GM12878 (cell line): ENCODE measurements at regions not wholly inside any gene's neighbourhood (a gene's known extent, or its start where the extent isn't known, plus 50 kb on each side); places are given as distances from the start of the nearest gene placed in this dataset.

ENCODE experiments used
- CBX5 ChIP-seq: sonication (generic); IDR thresholded peaks from 2 replicates; pipeline ENCODE4 v1.6.1; 2016; ENCODE audit warnings: low read depth, moderate library complexity, mild to moderate bottlenecking, inconsistent platforms
- CEBPB ChIP-seq, 2 experiments: fragments of 150-350 bp in 1 of 2; IDR thresholded peaks; 2 replicates each; pipeline ENCODE4 v1.6.1; 2012 to 2014; ENCODE audit warnings: low read depth in 2 of 2, low read length in 2 of 2, borderline replicate concordance in 1 of 2, inconsistent platforms in 1 of 2
- EZH2 ChIP-seq: IDR thresholded peaks from 2 replicates; pipeline ENCODE4 v1.6.1; 2012; ENCODE audit warnings: low read depth, mild to moderate bottlenecking, control low read depth, inconsistent platforms, low read length, borderline replicate concordance; ENCODE audit not compliant: control insufficient read depth
- FOXM1 ChIP-seq: IDR thresholded peaks from 2 replicates; pipeline ENCODE4 v1.6.1; 2012; ENCODE audit warnings: low read depth, mild to moderate bottlenecking, inconsistent platforms, low read length, moderate library complexity
- HCFC1 ChIP-seq: fragments of 150-350 bp; IDR thresholded peaks from 2 replicates; pipeline ENCODE4 v1.6.1; 2014; ENCODE audit warnings: low read length
- MYC ChIP-seq: IDR thresholded peaks from 2 replicates; pipeline ENCODE4 v1.6.1; 2011; ENCODE audit warnings: mild to moderate bottlenecking, low read length, moderate library complexity, inconsistent platforms; ENCODE audit not compliant: insufficient read depth, insufficient replicate concordance, insufficient read length, severe bottlenecking
- NFYA ChIP-seq: IDR thresholded peaks from 2 replicates; pipeline ENCODE4 v1.6.1; 2011; ENCODE audit warnings: low read depth, mild to moderate bottlenecking, low read length, improper control_type of control experiment, borderline replicate concordance
- POLR2A ChIP-seq: IDR thresholded peaks from 2 replicates; pipeline ENCODE4 v1.6.1; 2011; ENCODE audit warnings: low read depth, mild to moderate bottlenecking, low read length
- RFX5 ChIP-seq: IDR thresholded peaks from 2 replicates; pipeline ENCODE4 v1.6.1; 2011; ENCODE audit warnings: low read depth, low read length, improper control_type of control experiment
- SMC3 ChIP-seq: IDR thresholded peaks from 2 replicates; pipeline ENCODE4 v1.6.1; 2011; ENCODE audit warnings: low read length, improper control_type of control experiment, borderline replicate concordance
- SP1 ChIP-seq: IDR thresholded peaks from one replicate; pipeline ENCODE4 v1.6.1; 2011; ENCODE audit warnings: low read depth, low read length
- TF ChIP-seq, protein P1 (sequence below), 3 experiments: IDR thresholded peaks in 2 of 3; conservative IDR thresholded peaks in 1 of 3; 2 replicates each; pipeline ENCODE4 v1.5.1; 2011; ENCODE audit warnings: low read depth in 3 of 3, low read length in 3 of 3, mild to moderate bottlenecking in 3 of 3, control low read depth in 2 of 3, moderate library complexity in 2 of 3, inconsistent platforms in 1 of 3, mixed read lengths in 1 of 3; ENCODE audit not compliant: control insufficient read depth in 2 of 3, insufficient read depth in 1 of 3; ENCODE audit errors: extremely low read depth in 1 of 3
- TF ChIP-seq, protein P2 (sequence below): IDR thresholded peaks from 2 replicates; pipeline ENCODE4 v1.6.1; 2012; ENCODE audit warnings: low read depth, low read length, improper control_type of control experiment
- TF ChIP-seq, protein P3 (sequence below): IDR thresholded peaks from 2 replicates; pipeline ENCODE4 v1.6.1; 2012; ENCODE audit warnings: low read depth, low read length, improper control_type of control experiment

DNA sequence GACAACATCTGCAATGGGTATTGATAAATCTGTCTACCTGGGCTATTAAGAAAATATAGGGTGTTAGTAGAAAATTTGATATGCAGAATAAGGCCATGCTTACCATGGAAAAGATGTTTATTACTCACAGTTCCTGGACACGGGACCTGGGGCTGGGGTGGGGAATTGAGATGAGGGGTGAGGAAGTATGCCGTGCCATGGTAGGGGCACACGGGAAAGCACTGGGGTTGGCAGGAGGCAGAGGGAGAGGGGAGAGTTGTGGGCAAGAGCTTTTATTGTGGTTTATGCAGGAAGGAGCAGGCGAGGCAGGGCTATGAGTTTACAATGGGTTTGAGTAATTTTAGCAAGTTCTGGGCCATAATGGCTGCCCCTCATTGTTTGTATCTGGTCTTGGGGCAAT is 493.8 kb downstream of the SIPA1L2 start:
- TF ChIP-seq, protein P1, sequence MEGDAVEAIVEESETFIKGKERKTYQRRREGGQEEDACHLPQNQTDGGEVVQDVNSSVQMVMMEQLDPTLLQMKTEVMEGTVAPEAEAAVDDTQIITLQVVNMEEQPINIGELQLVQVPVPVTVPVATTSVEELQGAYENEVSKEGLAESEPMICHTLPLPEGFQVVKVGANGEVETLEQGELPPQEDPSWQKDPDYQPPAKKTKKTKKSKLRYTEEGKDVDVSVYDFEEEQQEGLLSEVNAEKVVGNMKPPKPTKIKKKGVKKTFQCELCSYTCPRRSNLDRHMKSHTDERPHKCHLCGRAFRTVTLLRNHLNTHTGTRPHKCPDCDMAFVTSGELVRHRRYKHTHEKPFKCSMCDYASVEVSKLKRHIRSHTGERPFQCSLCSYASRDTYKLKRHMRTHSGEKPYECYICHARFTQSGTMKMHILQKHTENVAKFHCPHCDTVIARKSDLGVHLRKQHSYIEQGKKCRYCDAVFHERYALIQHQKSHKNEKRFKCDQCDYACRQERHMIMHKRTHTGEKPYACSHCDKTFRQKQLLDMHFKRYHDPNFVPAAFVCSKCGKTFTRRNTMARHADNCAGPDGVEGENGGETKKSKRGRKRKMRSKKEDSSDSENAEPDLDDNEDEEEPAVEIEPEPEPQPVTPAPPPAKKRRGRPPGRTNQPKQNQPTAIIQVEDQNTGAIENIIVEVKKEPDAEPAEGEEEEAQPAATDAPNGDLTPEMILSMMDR (IDR thresholded peaks at IDR 0.05 in 2 of 3, conservative IDR thresholded peaks at IDR 0.05 in 1 of 3; ENCODE audit: control insufficient read depth in 2 of 3, extremely low read depth in 1 of 3, insufficient read depth in 1 of 3, low read depth in 3 of 3, low read length in 3 of 3), result no peak
- TF ChIP-seq POLR2A (no peak), SMC3 (no peak), HCFC1 (no peak), CEBPB (IDR thresholded peaks at IDR 0.05; ENCODE audit: borderline replicate concordance in 1 of 2, low read depth in 2 of 2, low read length in 2 of 2) (no peak), EZH2 (no peak), CBX5 (no peak), MYC (no peak), SP1 (no peak), FOXM1 (no peak), RFX5 (no peak), NFYA (no peak)
- TF ChIP-seq, protein P2, sequence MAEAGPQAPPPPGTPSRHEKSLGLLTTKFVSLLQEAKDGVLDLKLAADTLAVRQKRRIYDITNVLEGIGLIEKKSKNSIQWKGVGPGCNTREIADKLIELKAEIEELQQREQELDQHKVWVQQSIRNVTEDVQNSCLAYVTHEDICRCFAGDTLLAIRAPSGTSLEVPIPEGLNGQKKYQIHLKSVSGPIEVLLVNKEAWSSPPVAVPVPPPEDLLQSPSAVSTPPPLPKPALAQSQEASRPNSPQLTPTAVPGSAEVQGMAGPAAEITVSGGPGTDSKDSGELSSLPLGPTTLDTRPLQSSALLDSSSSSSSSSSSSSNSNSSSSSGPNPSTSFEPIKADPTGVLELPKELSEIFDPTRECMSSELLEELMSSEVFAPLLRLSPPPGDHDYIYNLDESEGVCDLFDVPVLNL, result no peak
- TF ChIP-seq, protein P3, sequence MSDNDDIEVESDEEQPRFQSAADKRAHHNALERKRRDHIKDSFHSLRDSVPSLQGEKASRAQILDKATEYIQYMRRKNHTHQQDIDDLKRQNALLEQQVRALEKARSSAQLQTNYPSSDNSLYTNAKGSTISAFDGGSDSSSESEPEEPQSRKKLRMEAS, result no peak
